DND-41 (cell line): ENCODE measurements at regions not wholly inside any gene's neighbourhood (a gene's known extent, or its start where the extent isn't known, plus 50 kb on each side); places are given as distances from the start of the nearest gene placed in this dataset.

Source experiments
- ATAC-seq: fragments of 200-7000 bp; cut with Tn5 transposase; 3 replicates; pipeline ENCODE4 v1.9.1; 2021; ENCODE audit warnings: low read depth; ENCODE audit not compliant: insufficient read depth
- DNase-seq: peaks from one replicate; pipeline ENCODE4 v3.0.0-alpha.2; 2020
- H2AFZ ChIP-seq: 2 replicates; pipeline ENCODE4 v1.6.0; 2012; ENCODE audit warnings: low read depth, low read length
- H3K27ac ChIP-seq: 2 replicates; pipeline ENCODE4 v1.5.1; 2012; ENCODE audit warnings: low read length, inconsistent platforms
- H3K27me3 ChIP-seq: fragments of 200-600 bp; sonication (generic); 2 replicates; pipeline ENCODE4 v1.6.0; 2012; ENCODE audit warnings: low read length, mild to moderate bottlenecking, inconsistent platforms; ENCODE audit not compliant: insufficient read depth, poor library complexity
- H3K36me3 ChIP-seq: 2 replicates; pipeline ENCODE4 v1.5.1; 2012; ENCODE audit warnings: low read length, inconsistent platforms; ENCODE audit not compliant: insufficient read depth
- H3K4me1 ChIP-seq: 2 replicates; pipeline ENCODE4 v1.5.1; 2012; ENCODE audit warnings: mild to moderate bottlenecking, low read length; ENCODE audit not compliant: insufficient read depth
- H3K4me2 ChIP-seq: 2 replicates; pipeline ENCODE4 v1.6.0; 2012; ENCODE audit warnings: mild to moderate bottlenecking, moderate library complexity, low read length, inconsistent platforms; ENCODE audit not compliant: insufficient read depth
- H3K4me3 ChIP-seq, 2 experiments: fragments of 200-600 bp in 1 of 2; shearing (Covaris generic) in 1 of 2; 2 replicates each; pipeline ENCODE4 v1.5.1; 2012 to 2016; ENCODE audit warnings: inconsistent platforms in 2 of 2, low read length in 2 of 2, mild to moderate bottlenecking in 2 of 2, low read depth in 1 of 2, moderate library complexity in 1 of 2
- H3K79me2 ChIP-seq: 2 replicates; pipeline ENCODE4 v1.6.0; 2012; ENCODE audit warnings: low read length, inconsistent platforms; ENCODE audit not compliant: insufficient read depth
- H3K9ac ChIP-seq: 2 replicates; pipeline ENCODE4 v1.6.0; 2012; ENCODE audit warnings: low read depth, mild to moderate bottlenecking, inconsistent platforms, low read length, moderate library complexity
- H3K9me3 ChIP-seq: 2 replicates; pipeline ENCODE4 v1.5.1; 2012; ENCODE audit warnings: low read length, moderate library complexity, mild to moderate bottlenecking, inconsistent platforms; ENCODE audit not compliant: insufficient read depth, severe bottlenecking
- H4K20me1 ChIP-seq: 2 replicates; pipeline ENCODE4 v1.6.0; 2012; ENCODE audit warnings: low read length; ENCODE audit not compliant: insufficient read depth
- EZH2 ChIP-seq: IDR thresholded peaks from 3 replicates; pipeline ENCODE4 v1.6.1; 2012; ENCODE audit warnings: borderline replicate concordance, low read depth, mild to moderate bottlenecking, moderate library complexity, low read length, inconsistent platforms; ENCODE audit not compliant: severe bottlenecking
- TF ChIP-seq, protein P1 (sequence below): IDR thresholded peaks from 2 replicates; pipeline ENCODE4 v1.5.1; 2012; ENCODE audit warnings: borderline replicate concordance, low read length, moderate library complexity, mild to moderate bottlenecking; ENCODE audit not compliant: poor library complexity, severe bottlenecking; ENCODE audit errors: extremely low read depth

DNA sequence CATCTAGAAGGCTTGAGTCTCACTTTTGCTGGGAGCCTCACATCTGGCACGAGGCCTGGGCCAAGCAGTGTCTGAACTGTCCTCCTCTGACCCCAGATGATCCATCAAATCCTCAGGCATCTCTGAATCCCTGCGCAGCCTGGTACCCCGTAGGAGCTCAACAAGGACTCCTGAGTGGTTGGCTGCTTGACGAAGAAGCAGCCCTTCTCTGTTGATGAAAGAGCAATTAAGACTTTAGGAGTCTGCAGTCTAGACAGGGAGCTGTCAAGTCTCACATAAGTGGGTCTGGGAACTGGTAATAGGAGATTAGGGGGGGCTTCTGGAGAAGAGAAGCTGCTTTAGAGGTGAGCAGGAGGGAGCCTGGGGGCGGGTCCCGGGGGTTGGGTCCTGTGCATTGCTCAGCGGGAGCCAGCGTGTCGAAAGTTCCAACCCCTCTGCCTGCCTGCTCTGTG is 326.0 kb downstream of the RPS24 start:
- Histone ChIP-seq H3K9ac (no peak overlapping the region), H2AFZ (no peak overlapping the region), H4K20me1 (no peaks in the 10 kb centered on the region), H3K4me2 (no peak overlapping the region), H3K79me2 (no peaks in the 10 kb centered on the region), H3K4me3 (no peak overlapping the region), H3K4me1 (peaks cover 6% of the 10 kb centered on the region; the same call in 1 of the 2 replicates), H3K36me3 (no peaks in the 10 kb centered on the region), H3K27ac (no peak overlapping the region), H3K9me3 (no peaks in the 10 kb centered on the region), H3K27me3 (no peaks in the 10 kb centered on the region)
- ATAC-seq (no peak), DNase-seq (no peak)
- TF ChIP-seq, protein P1, sequence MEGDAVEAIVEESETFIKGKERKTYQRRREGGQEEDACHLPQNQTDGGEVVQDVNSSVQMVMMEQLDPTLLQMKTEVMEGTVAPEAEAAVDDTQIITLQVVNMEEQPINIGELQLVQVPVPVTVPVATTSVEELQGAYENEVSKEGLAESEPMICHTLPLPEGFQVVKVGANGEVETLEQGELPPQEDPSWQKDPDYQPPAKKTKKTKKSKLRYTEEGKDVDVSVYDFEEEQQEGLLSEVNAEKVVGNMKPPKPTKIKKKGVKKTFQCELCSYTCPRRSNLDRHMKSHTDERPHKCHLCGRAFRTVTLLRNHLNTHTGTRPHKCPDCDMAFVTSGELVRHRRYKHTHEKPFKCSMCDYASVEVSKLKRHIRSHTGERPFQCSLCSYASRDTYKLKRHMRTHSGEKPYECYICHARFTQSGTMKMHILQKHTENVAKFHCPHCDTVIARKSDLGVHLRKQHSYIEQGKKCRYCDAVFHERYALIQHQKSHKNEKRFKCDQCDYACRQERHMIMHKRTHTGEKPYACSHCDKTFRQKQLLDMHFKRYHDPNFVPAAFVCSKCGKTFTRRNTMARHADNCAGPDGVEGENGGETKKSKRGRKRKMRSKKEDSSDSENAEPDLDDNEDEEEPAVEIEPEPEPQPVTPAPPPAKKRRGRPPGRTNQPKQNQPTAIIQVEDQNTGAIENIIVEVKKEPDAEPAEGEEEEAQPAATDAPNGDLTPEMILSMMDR = no peak
- TF ChIP-seq EZH2 = no peak

DNA sequence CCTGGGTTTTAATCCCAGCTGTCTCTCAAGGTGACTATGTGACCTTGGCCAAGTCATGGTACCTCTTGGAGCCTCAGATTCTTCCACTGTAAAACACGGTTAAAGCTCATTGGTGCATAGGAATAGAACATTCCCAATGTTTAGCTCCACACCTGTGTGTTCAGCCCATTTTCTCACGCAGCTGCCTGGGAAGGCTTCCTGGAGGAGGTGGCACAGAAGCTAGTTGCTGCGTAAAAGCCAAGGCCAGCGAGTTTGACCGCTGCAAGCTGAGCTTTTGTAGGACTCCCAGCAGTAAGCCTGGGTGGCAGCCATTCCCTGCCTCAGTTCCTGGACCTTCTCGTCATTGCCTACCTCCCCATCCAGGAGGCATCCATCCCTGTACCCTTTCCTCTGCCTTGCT is 326.6 kb downstream of the RPS24 start:
- Histone ChIP-seq H3K4me2 (no peak overlapping the region), H3K9ac (no peak overlapping the region), H3K79me2 (no peaks in the 10 kb centered on the region), H2AFZ (no peak overlapping the region), H4K20me1 (no peaks in the 10 kb centered on the region), H3K9me3 (no peaks in the 10 kb centered on the region), H3K4me1 (peaks cover 6% of the 10 kb centered on the region; the same call in 1 of the 2 replicates), H3K36me3 (no peaks in the 10 kb centered on the region), H3K4me3 (no peak overlapping the region), H3K27ac (no peak overlapping the region), H3K27me3 (no peaks in the 10 kb centered on the region)
- no peak for DNase-seq
- TF ChIP-seq, protein P1 = no peak
- TF ChIP-seq EZH2 = no peak
- ATAC-seq = no peak

DNA sequence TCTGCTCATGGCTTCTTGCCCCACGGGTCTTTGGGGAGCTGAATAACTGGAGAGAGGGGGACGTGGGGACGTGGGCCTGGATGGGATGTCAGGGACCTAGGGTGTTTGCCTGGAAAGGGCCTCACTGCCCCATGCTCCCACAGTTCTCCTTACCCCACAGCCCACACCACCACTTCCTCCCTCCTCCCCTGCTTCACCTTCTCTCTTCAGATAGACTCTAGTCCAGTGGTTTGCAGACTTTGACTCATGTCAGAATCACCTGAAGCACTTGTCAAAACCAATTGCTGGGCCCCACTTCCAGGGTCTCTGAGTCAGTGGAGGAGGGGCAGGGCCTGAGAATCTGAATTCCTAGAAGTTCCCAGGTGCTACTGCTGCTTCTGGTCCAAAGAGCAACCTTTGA is 327.4 kb downstream of the RPS24 start:
- Histone ChIP-seq H2AFZ (no peak overlapping the region), H3K27me3 (peaks cover 3% of the 10 kb centered on the region), H3K4me3 (no peak overlapping the region), H3K79me2 (no peaks in the 10 kb centered on the region), H3K4me1 (peaks cover 6% of the 10 kb centered on the region; the same call in 1 of the 2 replicates), H3K9me3 (no peaks in the 10 kb centered on the region), H3K9ac (no peak overlapping the region), H3K4me2 (no peak overlapping the region), H3K27ac (no peak overlapping the region), H4K20me1 (no peaks in the 10 kb centered on the region), H3K36me3 (no peaks in the 10 kb centered on the region)
- no peak for TF ChIP-seq EZH2
- DNase-seq = no peak
- ATAC-seq = no peak

DNA sequence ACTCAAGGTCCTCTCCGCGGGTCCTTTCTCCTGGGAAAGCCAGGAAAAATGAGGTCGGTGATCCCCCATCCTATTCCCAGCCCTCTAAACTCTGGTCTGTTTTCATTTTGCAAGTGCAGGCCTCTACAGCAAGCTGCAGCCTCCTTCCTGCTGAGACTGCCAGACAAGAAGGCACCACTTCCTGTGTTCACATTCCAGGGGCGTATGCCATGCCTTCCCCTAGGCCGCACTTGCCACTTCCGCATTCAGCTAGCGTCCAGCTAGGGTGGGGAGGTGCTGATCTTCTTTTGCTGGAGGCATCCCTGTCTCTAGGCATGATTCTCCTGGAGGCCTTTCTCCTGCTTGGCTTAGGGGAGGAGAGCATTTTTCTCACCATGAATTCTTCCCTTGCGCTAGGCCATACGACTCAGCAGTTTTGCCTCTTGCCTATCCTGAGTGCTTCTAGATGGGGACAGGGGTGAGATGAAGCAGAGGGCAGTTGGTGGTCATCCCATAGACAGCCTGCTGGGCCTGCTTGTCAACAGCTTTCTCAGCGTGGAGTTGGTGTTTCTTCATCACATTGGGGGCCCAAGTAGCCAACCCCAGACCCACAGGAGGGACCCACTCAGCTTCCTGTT is 328.9 kb downstream of the RPS24 start:
- Histone ChIP-seq H4K20me1 (no peaks in the 10 kb centered on the region), H3K27me3 (peaks cover 12% of the 10 kb centered on the region), H3K4me1 (peaks cover 6% of the 10 kb centered on the region; the same call in 1 of the 2 replicates), H3K27ac (no peak overlapping the region), H3K9ac (no peak overlapping the region), H2AFZ (no peak overlapping the region), H3K9me3 (no peaks in the 10 kb centered on the region), H3K4me2 (no peak overlapping the region), H3K4me3 (no peak overlapping the region), H3K79me2 (no peaks in the 10 kb centered on the region), H3K36me3 (no peaks in the 10 kb centered on the region)
- DNase-seq (no peak), ATAC-seq (peak; percentile 54; the same call in 2 of the 3 replicates)
- TF ChIP-seq EZH2 = no peak
